ENCODE measurements at regions not wholly inside any gene's neighbourhood (a gene's known extent, or its start where the extent isn't known, plus 50 kb on each side); places are given as distances from the start of the nearest gene placed in this dataset.
"Not testable (repeated sequence)": the region's sequence is repeated elsewhere in the genome, so short reads cannot be mapped to it uniquely, and the experiment has no call there.

DNA sequence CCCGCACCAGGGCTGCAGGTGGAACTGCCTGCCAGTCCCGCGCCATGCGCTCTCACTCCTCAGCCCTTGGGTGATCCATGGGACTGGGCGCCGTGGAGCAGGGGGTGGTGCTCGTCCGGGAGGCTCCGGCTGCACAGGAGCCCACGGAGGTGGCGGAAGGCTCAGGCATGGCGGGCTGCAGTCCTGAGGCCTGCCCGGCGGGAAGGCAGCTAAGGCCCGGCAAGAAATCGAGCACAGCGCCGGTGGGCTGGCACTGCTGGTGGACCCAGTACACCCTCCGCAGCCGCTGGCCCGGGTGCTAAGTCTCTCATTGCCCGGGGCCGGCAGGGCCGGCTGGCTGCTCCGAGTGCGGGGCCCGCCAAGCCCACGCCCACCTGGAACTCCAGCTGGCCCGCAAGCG lies 976.0 kb downstream of the ADGRL2 start:
- not testable (repeated sequence) for H3K23ac ChIP-seq (ENCODE audit: low read depth, low read length, poor library complexity); DNase-seq (ENCODE audit: low spot score); H3K18ac ChIP-seq (ENCODE audit: low read length); H3K36me3 ChIP-seq (replicated peaks in 1 of 2; ENCODE audit: control insufficient read depth in 2 of 2, insufficient read depth in 2 of 2, low read length in 2 of 2); H3K4me2 ChIP-seq (ENCODE audit: insufficient read depth, low read length, poor library complexity, severe bottlenecking); H2AK5ac ChIP-seq (ENCODE audit: low read depth, low read length); H3K4ac ChIP-seq (ENCODE audit: low read length); H3K14ac ChIP-seq (ENCODE audit: low read length); H2BK120ac ChIP-seq (ENCODE audit: low read depth, low read length); H4K91ac ChIP-seq (ENCODE audit: low read depth, low read length, poor library complexity); H3K9me3 ChIP-seq (replicated peaks in 1 of 2; ENCODE audit: control insufficient read depth in 2 of 2, insufficient read depth in 1 of 2, low read depth in 1 of 2, low read length in 2 of 2); H3K79me1 ChIP-seq (ENCODE audit: low read depth, low read length); H2BK15ac ChIP-seq (ENCODE audit: low read length); H2BK5ac ChIP-seq (ENCODE audit: low read length); H2AFZ ChIP-seq (ENCODE audit: low read length); H3K9ac ChIP-seq (ENCODE audit: low read depth, low read length, poor library complexity); H2BK12ac ChIP-seq (ENCODE audit: low read length); H3K4me3 ChIP-seq (ENCODE audit: low read length in 2 of 2); H3K27me3 ChIP-seq (ENCODE audit: control insufficient read depth in 3 of 3, insufficient read depth in 3 of 3, low read depth in 1 of 3, low read length in 3 of 3); H3K27ac ChIP-seq (replicated peaks; ENCODE audit: low read length); H3K4me1 ChIP-seq (ENCODE audit: control insufficient read depth in 2 of 2, insufficient read depth in 1 of 2, low read depth in 1 of 2, low read length in 2 of 2)
- H4K8ac ChIP-seq (ENCODE audit: low read depth, low read length) = peak overlapping the region; percentile 17
- no CpG with 5 or more reads among the region's 30 CpGs for WGBS, 2 donors (ENCODE audit: extremely low coverage in 2 of 2, insufficient read length in 2 of 2, insufficient replicate concordance in 1 of 2)

DNA sequence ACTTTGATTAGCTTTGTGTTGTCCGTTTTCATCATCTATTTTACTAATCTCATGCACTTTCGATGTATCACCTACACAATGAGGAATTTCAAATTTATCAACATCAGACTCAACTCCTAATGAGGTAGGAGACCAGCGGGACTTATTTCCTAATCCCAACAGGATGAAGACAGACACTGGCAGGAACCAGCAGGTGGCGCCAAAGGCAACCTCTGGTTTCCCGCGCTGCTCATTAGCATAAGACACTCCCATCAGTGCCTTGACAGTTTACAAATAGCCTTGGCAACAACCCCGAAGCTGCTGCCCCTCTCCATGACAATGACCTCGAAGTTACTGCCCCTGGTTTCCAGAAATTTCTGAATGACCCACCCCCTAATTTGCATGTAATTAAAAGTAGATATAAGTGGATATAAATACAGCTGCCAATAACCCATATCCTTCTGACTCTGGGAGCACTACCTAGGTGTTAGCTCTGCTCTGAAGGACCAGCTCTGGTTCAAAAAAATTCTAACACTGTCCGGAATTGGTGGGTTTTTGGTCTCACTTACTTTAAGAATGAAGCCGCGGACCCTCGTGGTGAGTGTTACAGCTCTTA lies 974.8 kb downstream of the ADGRL2 start:
- H3K14ac ChIP-seq (ENCODE audit: low read length) = no peak overlapping the region
- H3K4ac ChIP-seq (ENCODE audit: low read length) = no peak overlapping the region
- no peaks in the 10 kb centered on the region for H3K27me3 ChIP-seq (ENCODE audit: control insufficient read depth in 3 of 3, insufficient read depth in 3 of 3, low read depth in 1 of 3, low read length in 3 of 3)
- H3K18ac ChIP-seq (ENCODE audit: low read length) = no peak overlapping the region
- H2BK120ac ChIP-seq (ENCODE audit: low read depth, low read length) = no peak overlapping the region
- WGBS, 2 donors (ENCODE audit: extremely low coverage in 2 of 2, insufficient read length in 2 of 2, insufficient replicate concordance in 1 of 2) = no CpG with 5 or more reads among the region's 12 CpGs
- no peak overlapping the region for H3K27ac ChIP-seq (replicated peaks; ENCODE audit: low read length)
- no peak overlapping the region for H2AK5ac ChIP-seq (ENCODE audit: low read depth, low read length)
- no peak for DNase-seq (ENCODE audit: low spot score)
- no peak overlapping the region for H2BK12ac ChIP-seq (ENCODE audit: low read length)
- H3K4me2 ChIP-seq (ENCODE audit: insufficient read depth, low read length, poor library complexity, severe bottlenecking) = no peak overlapping the region
- H4K91ac ChIP-seq (ENCODE audit: low read depth, low read length, poor library complexity) = no peak overlapping the region
- H3K4me3 ChIP-seq (ENCODE audit: low read length in 2 of 2) = no peak overlapping the region
- no peak overlapping the region for H3K23ac ChIP-seq (ENCODE audit: low read depth, low read length, poor library complexity)
- H2AFZ ChIP-seq (ENCODE audit: low read length) = no peak overlapping the region
- H3K9ac ChIP-seq (ENCODE audit: low read depth, low read length, poor library complexity) = no peak overlapping the region
- no peaks in the 10 kb centered on the region for H3K4me1 ChIP-seq (ENCODE audit: control insufficient read depth in 2 of 2, insufficient read depth in 1 of 2, low read depth in 1 of 2, low read length in 2 of 2)
- no peak overlapping the region for H2BK15ac ChIP-seq (ENCODE audit: low read length)
- H3K36me3 ChIP-seq (replicated peaks in 1 of 2; ENCODE audit: control insufficient read depth in 2 of 2, insufficient read depth in 2 of 2, low read length in 2 of 2) = no peaks in the 10 kb centered on the region
- H4K8ac ChIP-seq (ENCODE audit: low read depth, low read length) = no peak overlapping the region
- peaks cover 4 to 6% of the 10 kb centered on the region in 2 donors for H3K9me3 ChIP-seq (replicated peaks in 1 of 2; ENCODE audit: control insufficient read depth in 2 of 2, insufficient read depth in 1 of 2, low read depth in 1 of 2, low read length in 2 of 2)
- H3K79me1 ChIP-seq (ENCODE audit: low read depth, low read length) = no peaks in the 10 kb centered on the region
- H2BK5ac ChIP-seq (ENCODE audit: low read length) = no peak overlapping the region

DNA sequence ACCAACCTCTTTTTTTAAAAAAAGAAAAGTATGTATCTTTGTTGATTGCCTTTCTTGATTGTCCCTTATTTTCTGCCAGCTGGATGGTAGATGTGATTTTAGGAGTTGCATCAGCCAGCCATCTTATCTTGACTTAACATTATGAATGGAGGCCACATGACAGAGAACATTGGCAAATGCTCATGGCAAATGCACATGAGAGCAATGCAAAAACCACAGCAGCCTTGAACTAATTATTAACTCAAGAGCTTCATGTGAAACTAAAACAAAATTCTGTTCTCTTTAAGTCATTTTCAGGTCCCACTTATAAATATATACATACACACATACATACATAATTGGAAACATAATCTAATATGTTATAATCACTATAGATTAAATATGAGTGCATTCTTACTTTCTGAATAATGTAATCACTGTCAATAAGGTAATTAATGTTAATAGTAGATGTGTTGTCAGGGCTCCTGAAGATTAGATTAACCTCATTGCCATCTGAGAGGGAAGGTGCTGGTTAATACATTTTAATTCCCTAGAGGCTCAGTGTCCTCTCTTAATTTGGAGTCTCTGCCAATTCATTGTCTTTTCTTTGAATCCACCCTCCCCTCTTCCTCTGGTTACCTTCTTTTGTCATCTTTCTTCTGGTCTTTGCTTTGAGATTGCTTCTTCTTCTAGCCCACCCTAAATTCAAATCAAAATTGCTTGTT lies 962.2 kb downstream of the ADGRL2 start:
- Histone ChIP-seq H3K4ac (ENCODE audit: low read length) (no peak overlapping the region), H3K79me1 (ENCODE audit: low read depth, low read length) (no peaks in the 10 kb centered on the region), H2AFZ (ENCODE audit: low read length) (no peak overlapping the region), H2AK5ac (ENCODE audit: low read depth, low read length) (no peak overlapping the region), H3K9ac (ENCODE audit: low read depth, low read length, poor library complexity) (no peak overlapping the region), H4K8ac (ENCODE audit: low read depth, low read length) (no peak overlapping the region), H3K18ac (ENCODE audit: low read length) (no peak overlapping the region), H3K23ac (ENCODE audit: low read depth, low read length, poor library complexity) (no peak overlapping the region), H3K4me1 (ENCODE audit: control insufficient read depth in 2 of 2, insufficient read depth in 1 of 2, low read depth in 1 of 2, low read length in 2 of 2) (peaks cover 1 to 6% of the 10 kb centered on the region in 2 donors), H2BK12ac (ENCODE audit: low read length) (no peak overlapping the region), H3K27me3 (ENCODE audit: control insufficient read depth in 3 of 3, insufficient read depth in 3 of 3, low read depth in 1 of 3, low read length in 3 of 3) (no peaks in the 10 kb centered on the region), H3K14ac (ENCODE audit: low read length) (no peak overlapping the region), H3K9me3 (replicated peaks in 1 of 2; ENCODE audit: control insufficient read depth in 2 of 2, insufficient read depth in 1 of 2, low read depth in 1 of 2, low read length in 2 of 2) (no peaks in the 10 kb centered on the region), H2BK120ac (ENCODE audit: low read depth, low read length) (no peak overlapping the region), H2BK5ac (ENCODE audit: low read length) (no peak overlapping the region), H3K36me3 (replicated peaks in 1 of 2; ENCODE audit: control insufficient read depth in 2 of 2, insufficient read depth in 2 of 2, low read length in 2 of 2) (no peaks in the 10 kb centered on the region), H3K4me3 (ENCODE audit: low read length in 2 of 2) (no peak overlapping the region), H2BK15ac (ENCODE audit: low read length) (no peak overlapping the region), H3K27ac (replicated peaks; ENCODE audit: low read length) (no peak overlapping the region), H3K4me2 (ENCODE audit: insufficient read depth, low read length, poor library complexity, severe bottlenecking) (no peak overlapping the region), H4K91ac (ENCODE audit: low read depth, low read length, poor library complexity) (no peak overlapping the region)
- no peak for DNase-seq (ENCODE audit: low spot score)

- no peaks in the 10 kb centered on the region for H3K9me3 ChIP-seq (replicated peaks in 1 of 2; ENCODE audit: control insufficient read depth in 2 of 2, insufficient read depth in 1 of 2, low read depth in 1 of 2, low read length in 2 of 2)
- no peak overlapping the region for H3K4me3 ChIP-seq (ENCODE audit: low read length in 2 of 2)
- no peak for DNase-seq (ENCODE audit: low spot score)
- H3K9ac ChIP-seq (ENCODE audit: low read depth, low read length, poor library complexity) = no peak overlapping the region
- H3K36me3 ChIP-seq (replicated peaks in 1 of 2; ENCODE audit: control insufficient read depth in 2 of 2, insufficient read depth in 2 of 2, low read length in 2 of 2) = no peaks in the 10 kb centered on the region
- no peak overlapping the region for H3K14ac ChIP-seq (ENCODE audit: low read length)
- no peak overlapping the region for H2BK12ac ChIP-seq (ENCODE audit: low read length)
- H2BK5ac ChIP-seq (ENCODE audit: low read length) = no peak overlapping the region
- H2BK120ac ChIP-seq (ENCODE audit: low read depth, low read length) = no peak overlapping the region
- no peak overlapping the region for H2AK5ac ChIP-seq (ENCODE audit: low read depth, low read length)
- H4K8ac ChIP-seq (ENCODE audit: low read depth, low read length) = no peak overlapping the region
- no peak overlapping the region for H4K91ac ChIP-seq (ENCODE audit: low read depth, low read length, poor library complexity)
- no peaks in the 10 kb centered on the region for H3K27me3 ChIP-seq (ENCODE audit: control insufficient read depth in 3 of 3, insufficient read depth in 3 of 3, low read depth in 1 of 3, low read length in 3 of 3)
- no peak overlapping the region for H3K4ac ChIP-seq (ENCODE audit: low read length)
- no peaks in the 10 kb centered on the region for H3K79me1 ChIP-seq (ENCODE audit: low read depth, low read length)
- no peak overlapping the region for H3K23ac ChIP-seq (ENCODE audit: low read depth, low read length, poor library complexity)
- no peak overlapping the region for H3K27ac ChIP-seq (replicated peaks; ENCODE audit: low read length)
- no CpG with 5 or more reads among the region's 3 CpGs for WGBS, 2 donors (ENCODE audit: extremely low coverage in 2 of 2, insufficient read length in 2 of 2, insufficient replicate concordance in 1 of 2)
- H2BK15ac ChIP-seq (ENCODE audit: low read length) = no peak overlapping the region
- H3K4me1 ChIP-seq (ENCODE audit: control insufficient read depth in 2 of 2, insufficient read depth in 1 of 2, low read depth in 1 of 2, low read length in 2 of 2) = peaks cover 1 to 6% of the 10 kb centered on the region in 2 donors
- no peak overlapping the region for H3K4me2 ChIP-seq (ENCODE audit: insufficient read depth, low read length, poor library complexity, severe bottlenecking)
- no peak overlapping the region for H3K18ac ChIP-seq (ENCODE audit: low read length)
- no peak overlapping the region for H2AFZ ChIP-seq (ENCODE audit: low read length)
Observed at GRCh38 chr1:82759035-82759434, 958.3 kb downstream of the ADGRL2 start.
